Neural crest cell (in vitro differentiated cells): ENCODE measurements at regions not wholly inside any gene's neighbourhood (a gene's known extent, or its start where the extent isn't known, plus 50 kb on each side); places are given as distances from the start of the nearest gene placed in this dataset.
"Not testable (repeated sequence)": the region's sequence is repeated elsewhere in the genome, so short reads cannot be mapped to it uniquely, and the experiment has no call there.

Source experiments
- DNase-seq: peaks from one replicate; pipeline ENCODE4 v3.0.0; 2021; ENCODE audit warnings: low read depth, mixed read lengths, low spot score
- H3K27ac Mint-ChIP-seq: one replicate; pipeline ENCODE4 v1.8.0; 2021; ENCODE audit warnings: mild to moderate bottlenecking, mixed read lengths; ENCODE audit not compliant: unreplicated experiment
- H3K27me3 Mint-ChIP-seq: 2 replicates; pipeline ENCODE4 v1.8.0; 2021; ENCODE audit warnings: low read depth, mild to moderate bottlenecking, mixed read lengths
- H3K36me3 Mint-ChIP-seq: 2 replicates; pipeline ENCODE4 v1.8.0; 2021; ENCODE audit warnings: low read depth, mild to moderate bottlenecking, mixed read lengths
- H3K4me1 Mint-ChIP-seq: 2 replicates; pipeline ENCODE4 v1.8.0; 2021; ENCODE audit warnings: mixed read lengths
- H3K4me3 Mint-ChIP-seq: one replicate; pipeline ENCODE4 v1.8.0; 2021; ENCODE audit warnings: mild to moderate bottlenecking, mixed read lengths
- H3K9me3 Mint-ChIP-seq: 2 replicates; pipeline ENCODE4 v1.8.0; 2021; ENCODE audit warnings: mixed read lengths
- CTCF ChIP-seq: fragments of 200-600 bp; sonication (generic); conservative IDR thresholded peaks from 2 replicates; pipeline ENCODE4 v1.5.0; 2021; ENCODE audit warnings: antibody characterized with exemption, mild to moderate bottlenecking

DNA sequence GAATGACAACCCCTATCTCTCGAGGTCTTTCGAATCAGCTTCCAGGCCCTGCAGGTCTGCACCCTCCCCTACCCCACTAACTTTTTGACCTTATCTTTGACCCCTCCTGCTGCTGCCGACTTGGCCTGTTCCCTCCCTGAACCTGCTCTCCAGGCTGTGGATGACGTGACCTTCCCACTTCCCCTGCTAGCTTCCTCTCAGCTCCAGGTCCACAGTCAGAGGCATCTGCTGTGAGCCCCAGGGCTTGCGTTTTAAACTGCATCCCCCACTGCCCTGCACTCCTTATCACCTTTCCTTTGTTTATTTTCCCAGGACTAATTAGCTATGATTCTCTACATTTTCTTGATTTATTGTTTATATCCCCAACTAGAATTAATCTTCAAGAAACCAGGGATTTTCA, 71.2 kb upstream of the ALKAL2 start:
- Mint-ChIP-seq H3K27ac (no peak overlapping the region), H3K4me1 (no peaks in the 10 kb centered on the region), H3K4me3 (no peak overlapping the region), H3K27me3 (no peaks in the 10 kb centered on the region), H3K9me3 (peaks cover 6% of the 10 kb centered on the region), H3K36me3 (peaks cover 4% of the 10 kb centered on the region)
- no peak for DNase-seq
- no peak for TF ChIP-seq CTCF

- Mint-ChIP-seq H3K9me3 (peaks cover 3% of the 10 kb centered on the region), H3K4me3 (no peak overlapping the region), H3K27me3 (no peaks in the 10 kb centered on the region), H3K36me3 (peaks cover 4% of the 10 kb centered on the region), H3K4me1 (no peaks in the 10 kb centered on the region), H3K27ac (no peak overlapping the region)
- no peak for TF ChIP-seq CTCF
- no peak for DNase-seq
These were observed 69.9 kb upstream of the ALKAL2 start for GRCh38 chr2:357811-358210.

GRCh38 chr2:356304-356703, 68.4 kb upstream of the ALKAL2 start:
- H3K36me3 Mint-ChIP-seq, H3K4me1 Mint-ChIP-seq, H3K9me3 Mint-ChIP-seq, H3K27me3 Mint-ChIP-seq, DNase-seq, H3K27ac Mint-ChIP-seq, H3K4me3 Mint-ChIP-seq: not testable (repeated sequence)

DNA sequence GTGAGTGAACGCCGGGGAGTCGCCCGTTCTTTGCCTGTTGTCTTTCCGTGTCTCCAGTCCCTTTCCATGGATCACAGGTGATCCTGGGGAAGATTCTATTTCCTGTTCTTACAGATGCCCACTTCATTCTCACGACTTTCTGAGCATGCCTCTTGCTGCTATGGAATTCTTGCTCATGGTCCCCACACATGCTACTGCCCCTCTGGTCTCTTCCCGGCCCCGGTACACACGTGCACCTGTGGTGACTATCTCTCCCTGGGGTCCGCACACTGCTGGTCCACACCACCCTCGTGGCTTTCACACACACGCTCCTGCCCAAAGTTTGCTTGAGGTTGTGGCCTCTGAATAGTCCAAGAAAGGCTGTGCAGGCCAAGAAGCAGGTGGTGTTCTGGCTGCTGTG, 67.9 kb upstream of the ALKAL2 start:
- peak overlapping the region; percentile 45 for H3K27ac Mint-ChIP-seq
- TF ChIP-seq CTCF, result no peak
- H3K4me3 Mint-ChIP-seq, result no peak overlapping the region
- no peaks in the 10 kb centered on the region for H3K4me1 Mint-ChIP-seq
- peaks cover 3% of the 10 kb centered on the region for H3K9me3 Mint-ChIP-seq
- H3K36me3 Mint-ChIP-seq, result peaks cover 4% of the 10 kb centered on the region
- DNase-seq, result no peak
- no peaks in the 10 kb centered on the region for H3K27me3 Mint-ChIP-seq

DNA sequence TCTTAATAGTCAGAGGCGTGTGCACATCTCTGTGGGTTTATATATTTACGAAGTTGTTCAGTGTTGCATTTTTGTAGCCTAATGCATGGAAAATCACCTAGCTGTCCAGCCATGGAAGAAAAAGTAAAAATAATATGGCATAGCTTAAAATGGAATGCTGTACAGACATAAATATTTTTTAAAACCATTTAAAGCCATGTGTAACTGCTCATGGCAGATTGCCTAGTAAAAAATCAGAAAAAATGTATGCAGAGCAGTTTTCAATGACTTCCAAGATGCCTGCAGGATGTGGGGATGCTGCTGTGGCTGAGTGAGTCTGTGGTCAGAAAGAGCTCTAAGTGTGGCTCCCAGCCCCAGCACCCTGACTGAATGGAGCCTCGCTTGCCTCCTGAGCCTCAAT, 64.8 kb upstream of the ALKAL2 start:
- TF ChIP-seq CTCF, result no peak
- peaks cover 11% of the 10 kb centered on the region for H3K4me1 Mint-ChIP-seq
- no peaks in the 10 kb centered on the region for H3K36me3 Mint-ChIP-seq
- no peaks in the 10 kb centered on the region for H3K9me3 Mint-ChIP-seq
- no peak overlapping the region for H3K4me3 Mint-ChIP-seq
- H3K27me3 Mint-ChIP-seq, result no peaks in the 10 kb centered on the region
- H3K27ac Mint-ChIP-seq, result no peak overlapping the region
- no peak for DNase-seq

- Mint-ChIP-seq H3K27ac (no peak overlapping the region), H3K9me3 (no peaks in the 10 kb centered on the region), H3K27me3 (no peaks in the 10 kb centered on the region), H3K4me3 (no peak overlapping the region), H3K4me1 (peaks cover 11% of the 10 kb centered on the region), H3K36me3 (no peaks in the 10 kb centered on the region)
- TF ChIP-seq CTCF, result no peak
- no peak for DNase-seq
These were observed 61.5 kb upstream of the ALKAL2 start for GRCh38 chr2:349390-349789.
